HG02623 (cell line): ENCODE measurements at regions not wholly inside any gene's neighbourhood (a gene's known extent, or its start where the extent isn't known, plus 50 kb on each side); places are given as distances from the start of the nearest gene placed in this dataset.
A peak's percentile ranks its signal among the peaks of the same experiment; 100 is the strongest.
"Not testable (repeated sequence)": the region's sequence is repeated elsewhere in the genome, so short reads cannot be mapped to it uniquely, and the experiment has no call there.

Experiments used
- ATAC-seq: cut with Tn5 transposase; IDR thresholded peaks from one replicate; pipeline ENCODE4 v1.9.1; 2021; ENCODE audit warnings: moderate library complexity; ENCODE audit not compliant: unreplicated experiment

GRCh38 chr1:117753232-117753631, 147.4 kb downstream of the TENT5C start:
- ATAC-seq: no peak

- no peak for ATAC-seq
Measured at GRCh38 chr1:117753652-117754051, 147.8 kb downstream of the TENT5C start.

- ATAC-seq: no peak
Measured at GRCh38 chr1:117754061-117754969, 148.5 kb downstream of the TENT5C start.

- ATAC-seq: no peak
Measured at GRCh38 chr1:117757668-117758067, 151.8 kb downstream of the TENT5C start.

- ATAC-seq: peak; percentile 74
Measured at GRCh38 chr1:117758444-117759316, 152.8 kb downstream of the TENT5C start.

- no peak for ATAC-seq
Measured at GRCh38 chr1:117759535-117759934, 153.7 kb downstream of the TENT5C start.

- ATAC-seq: no peak
Measured at GRCh38 chr1:117760069-117760468, 154.2 kb downstream of the TENT5C start.

GRCh38 chr1:117760485-117760884, 154.6 kb downstream of the TENT5C start:
- ATAC-seq: no peak

- ATAC-seq: not testable (repeated sequence)
Measured at GRCh38 chr1:117767756-117768155, 161.7 kb downstream of the GDAP2 start.

- no peak for ATAC-seq
Measured at GRCh38 chr1:117770981-117771531, 158.4 kb downstream of the GDAP2 start.

- no peak for ATAC-seq
Measured at GRCh38 chr1:117779364-117779763, 150.1 kb downstream of the GDAP2 start.

- no peak for ATAC-seq
Measured at GRCh38 chr1:117780687-117781475, 148.5 kb downstream of the GDAP2 start.

GRCh38 chr1:117782056-117782455, 147.4 kb downstream of the GDAP2 start:
- no peak for ATAC-seq

- no peak for ATAC-seq
Measured at GRCh38 chr1:117783606-117784396, 145.6 kb downstream of the GDAP2 start.

- no peak for ATAC-seq
Measured at GRCh38 chr1:117788014-117788413, 141.4 kb downstream of the GDAP2 start.

- no peak for ATAC-seq
Measured at GRCh38 chr1:117793413-117793812, 136.0 kb downstream of the GDAP2 start.

- no peak for ATAC-seq
Measured at GRCh38 chr1:117794073-117794472, 135.3 kb downstream of the GDAP2 start.

- no peak for ATAC-seq
Measured at GRCh38 chr1:117795190-117795589, 134.2 kb downstream of the GDAP2 start.

- ATAC-seq: no peak
Measured at GRCh38 chr1:117795792-117796191, 133.6 kb downstream of the GDAP2 start.

- no peak for ATAC-seq
Measured at GRCh38 chr1:117796226-117796625, 133.2 kb downstream of the GDAP2 start.
